Sciatic nerve (tissue), 2 donors: ENCODE measurements at regions not wholly inside any gene's neighbourhood (a gene's known extent, or its start where the extent isn't known, plus 50 kb on each side); places are given as distances from the start of the nearest gene placed in this dataset.
A peak's percentile ranks its signal among the peaks of the same experiment; 100 is the strongest.

Experiments used
- ATAC-seq: fragments of 200-7000 bp; cut with Tn5 transposase; one replicate; pipeline ENCODE4 v1.9.1; 2020; ENCODE audit warnings: mild to moderate bottlenecking, moderate library complexity
- DNase-seq: peaks from one replicate; pipeline ENCODE4 v3.0.0-alpha.2; 2020; ENCODE audit warnings: low spot score
- intact Hi-C: fragments of 100-400 bp; cut with DNase I; formaldehyde crosslinking; loops from one replicate; pipeline ENCODE4 v1.14.2; 2022
- donor health status: DM: no; HTN: no; CAD: no.
- donor health status: DM: no; HTN: no; CAD: no.

GRCh38 chr5:133818031-133818431 is 150.4 kb downstream of the C5orf15 start:
- ATAC-seq (peak; percentile 89), DNase-seq (peak; percentile 63)
- intact Hi-C loops: no loop called here

GRCh38 chr5:133817456-133817855 is 151.0 kb downstream of the C5orf15 start:
- ATAC-seq: no peak
- intact Hi-C loops: no loop called here
- DNase-seq: peak; percentile 53

- no peak for ATAC-seq
- peak; percentile 32 for DNase-seq
- intact Hi-C loops: no loop called here
Observed at GRCh38 chr5:133816791-133817190, 151.6 kb downstream of the C5orf15 start.

GRCh38 chr5:133814152-133814551 is 154.3 kb downstream of the C5orf15 start:
- DNase-seq (peak; percentile 17), ATAC-seq (no peak)
- intact Hi-C loops: no loop called here

GRCh38 chr5:133811168-133811567 is 157.3 kb downstream of the C5orf15 start:
- DNase-seq (no peak), ATAC-seq (no peak)
- intact Hi-C loops: no loop called here

- intact Hi-C loops: no loop called here
- DNase-seq: no peak
- no peak for ATAC-seq
Observed at GRCh38 chr5:133809801-133810200, 158.6 kb downstream of the C5orf15 start.

GRCh38 chr5:133807348-133807747 is 161.1 kb downstream of the C5orf15 start:
- ATAC-seq: no peak
- intact Hi-C loops: no loop called here
- DNase-seq: no peak

- ATAC-seq (no peak), DNase-seq (no peak)
- intact Hi-C loops: no loop called here
Observed at GRCh38 chr5:133806847-133807246, 161.6 kb downstream of the C5orf15 start.

GRCh38 chr5:133801955-133802751 is 166.3 kb downstream of the C5orf15 start:
- intact Hi-C loops: no loop called here
- DNase-seq (peak; percentile 63), ATAC-seq (peak; percentile 65)

- intact Hi-C loops: no loop called here
Observed at GRCh38 chr5:133801431-133801830, 167.0 kb downstream of the C5orf15 start.

GRCh38 chr5:133799571-133800237 is 168.7 kb downstream of the C5orf15 start:
- intact Hi-C loops: no loop called here
- no peak for ATAC-seq
- DNase-seq: no peak

More at GRCh38 chr5:133801431-133801830, 167.0 kb downstream of the C5orf15 start:
- ATAC-seq (no peak), DNase-seq (no peak)

GRCh38 chr5:133797167-133797566 is 171.3 kb downstream of the C5orf15 start:
- no peak for ATAC-seq
- DNase-seq: no peak
- intact Hi-C loops: no loop called here

- intact Hi-C loops: no loop called here
- ATAC-seq (no peak), DNase-seq (no peak)
Observed at GRCh38 chr5:133796186-133796585, 172.2 kb downstream of the C5orf15 start.

- intact Hi-C loops: no loop called here
- DNase-seq: no peak
- no peak for ATAC-seq
Observed at GRCh38 chr5:133794771-133795415, 173.5 kb downstream of the C5orf15 start.

- intact Hi-C loops: no loop called here
- DNase-seq (no peak), ATAC-seq (no peak)
Observed at GRCh38 chr5:133793756-133794465, 174.5 kb downstream of the C5orf15 start.

GRCh38 chr5:133792655-133793054 is 175.8 kb downstream of the C5orf15 start:
- intact Hi-C loops: no loop called here
- DNase-seq (no peak), ATAC-seq (no peak)

GRCh38 chr5:133792024-133792423 is 176.4 kb downstream of the C5orf15 start:
- intact Hi-C loops: no loop called here
- no peak for DNase-seq
- no peak for ATAC-seq

- DNase-seq (no peak), ATAC-seq (no peak)
- intact Hi-C loops: no loop called here
Observed at GRCh38 chr5:133790898-133791297, 177.5 kb downstream of the C5orf15 start.

- DNase-seq (no peak), ATAC-seq (no peak)
- intact Hi-C loops: no loop called here
Observed at GRCh38 chr5:133789428-133789827, 177.1 kb upstream of the FSTL4 start.
